ENCODE measurements at regions not wholly inside any gene's neighbourhood (a gene's known extent, or its start where the extent isn't known, plus 50 kb on each side); places are given as distances from the start of the nearest gene placed in this dataset.
A peak's percentile ranks its signal among the peaks of the same experiment; 100 is the strongest.

- Histone ChIP-seq H3K27ac (ENCODE audit: extremely low read depth, low read depth, low read length) (no peak overlapping the region), H3K4me1 (replicated peaks in 1 of 2; ENCODE audit: control insufficient read depth in 2 of 2, insufficient read depth in 2 of 2, low read length in 2 of 2) (no peaks in the 10 kb centered on the region; a peak in 1 of 5 replicates), H3K9me3 (replicated peaks; ENCODE audit: control insufficient read depth, insufficient read depth, low read depth, low read length) (no peaks in the 10 kb centered on the region), H3K4me3 (no peak overlapping the region), H3K9ac (ENCODE audit: insufficient read depth in 1 of 2, low read depth in 2 of 2, low read length in 2 of 2) (no peak overlapping the region), H3K4me2 (ENCODE audit: insufficient read depth, low read length) (no peak overlapping the region), H3K79me2 (ENCODE audit: control insufficient read depth, insufficient read depth, low read length) (no peaks in the 10 kb centered on the region), H3K36me3 (ENCODE audit: control insufficient read depth, insufficient read depth, low read length) (no peaks in the 10 kb centered on the region), H2AFZ (ENCODE audit: low read depth, low read length) (no peak overlapping the region), H3K9me1 (ENCODE audit: control insufficient read depth, insufficient read depth, low read length) (no peaks in the 10 kb centered on the region), H3K27me3 (ENCODE audit: control insufficient read depth in 2 of 2, insufficient read depth in 2 of 2, low read length in 2 of 2) (no peaks in the 10 kb centered on the region), H4K20me1 (replicated peaks; ENCODE audit: control insufficient read depth, insufficient read depth, low read length) (no peaks in the 10 kb centered on the region)
- no peak for FAIRE-seq
- ATAC-seq = no peak
- 18% methylated on average over 4 of the region's 4 CpGs for WGBS (ENCODE audit: insufficient coverage, low coverage, missing lambda C conversion rate)
- ChIA-PET POLR2A (no interaction called here), CTCF (ENCODE audit: low intra/inter-chr PET ratio) (no interaction called here)
- in situ Hi-C loops (cut with MboI) = no loop called here
- no peak for DNase-seq (ENCODE audit: extremely low read depth in 1 of 4, low spot score in 3 of 4)
- intact Hi-C loops (cut with micrococcal nuclease) = no loop called here
- peak; percentile 64 for TF ChIP-seq CEBPB (tag; IDR thresholded peaks at IDR 0.05)
- no peak for TF ChIP-seq ZMIZ1 (IDR thresholded peaks at IDR 0.05; ENCODE audit: low read depth in 2 of 2, low read length in 2 of 2)
- TF ChIP-seq ZSCAN29 (IDR thresholded peaks at IDR 0.05) = no peak
- no peak for TF ChIP-seq HINFP (tag; conservative IDR thresholded peaks at IDR 0.05; ENCODE audit: low read depth)
- TF ChIP-seq ZNF174 (CRISPR knock-in tag; IDR thresholded peaks at IDR 0.05) = no peak
- TF ChIP-seq PHTF2 (CRISPR knock-in tag; IDR thresholded peaks at IDR 0.05) = no peak
- no peak for TF ChIP-seq CEBPG (CRISPR knock-in tag; IDR thresholded peaks at IDR 0.05)
- peak in 1 of 2 experiments; percentile 90; a peak in 2 of 4 replicates for TF ChIP-seq CEBPG (tag; conservative IDR thresholded peaks at IDR 0.05 in 1 of 2, IDR thresholded peaks at IDR 0.05 in 1 of 2)
- no TSS peak for BruUV-seq (replicated peaks)
These were observed 647.1 kb upstream of the NCAM2 start for GRCh38 chr21:20351138-20351537.

All from K562 (cell line).